ENCODE measurements at regions not wholly inside any gene's neighbourhood (a gene's known extent, or its start where the extent isn't known, plus 50 kb on each side); places are given as distances from the start of the nearest gene placed in this dataset.
A peak's percentile ranks its signal among the peaks of the same experiment; 100 is the strongest.

DNA sequence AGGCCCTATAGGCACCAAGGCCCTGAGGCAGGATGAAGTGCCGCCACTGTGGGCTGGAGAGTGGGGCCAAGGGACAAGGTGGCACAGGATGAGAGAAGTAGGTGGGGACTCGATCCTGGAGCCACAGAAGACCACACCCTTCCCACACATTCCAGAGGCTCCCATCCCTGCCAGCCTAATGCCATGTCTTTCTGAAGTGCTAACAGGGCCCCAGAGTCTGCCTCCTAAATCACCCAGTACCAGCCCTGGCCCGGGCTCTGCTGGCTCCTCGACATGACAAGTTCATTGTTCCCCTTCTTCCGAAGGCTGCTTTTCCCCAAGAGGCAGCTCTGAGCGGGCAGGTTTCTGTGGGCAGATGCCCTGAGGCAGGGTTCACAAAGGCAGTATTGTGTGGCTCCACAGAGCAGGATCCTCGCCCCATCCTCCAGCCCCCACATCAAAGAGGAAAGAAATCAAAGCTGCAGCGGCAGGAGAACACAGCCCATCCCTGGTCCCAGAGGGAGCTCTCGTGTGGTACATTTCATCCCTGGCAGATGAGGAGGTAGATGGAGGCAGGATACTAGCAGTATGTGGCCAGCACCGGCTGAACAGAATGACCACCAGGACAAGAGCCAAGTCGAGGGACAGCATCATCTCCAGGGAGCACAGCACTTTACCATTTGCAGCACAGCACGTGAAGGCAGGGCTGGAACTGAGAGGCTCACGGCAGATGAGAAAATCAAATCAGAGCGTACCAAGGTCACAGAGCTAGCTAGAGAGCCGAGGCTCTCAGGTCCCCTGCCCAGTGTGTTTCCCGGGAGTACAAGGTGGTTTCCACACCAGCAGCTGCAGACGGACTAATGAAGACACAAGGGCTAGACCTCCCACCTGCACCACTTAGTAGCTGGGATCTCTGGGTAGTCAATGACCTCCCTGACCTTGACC, 64.8 kb downstream of the SYF2 start:
- no peak for DNase-seq (ENCODE audit: low read depth, low spot score)
- ChIA-PET POLR2A (interaction anchor here (0.6 kb wide), 1 partner anchor 237 kb away, joined by 3 read pairs; no protein-coding TSS in a partner anchor), CTCF (interaction anchor here (1.0 kb wide), 1 partner anchor 35 kb away, joined by 3 read pairs; no protein-coding TSS in a partner anchor)
- Histone ChIP-seq H3K27ac (ENCODE audit: low read depth, low read length) (peak overlapping the region; percentile 21), H3K27me3 (ENCODE audit: control insufficient read depth, insufficient read depth, low read length) (peaks cover 12% of the 10 kb centered on the region), H3K9me3 (ENCODE audit: control insufficient read depth, insufficient read depth, low read length) (no peaks in the 10 kb centered on the region), H3K4me3 (ENCODE audit: low read depth, low read length) (no peak overlapping the region)
- TF ChIP-seq, protein P1, sequence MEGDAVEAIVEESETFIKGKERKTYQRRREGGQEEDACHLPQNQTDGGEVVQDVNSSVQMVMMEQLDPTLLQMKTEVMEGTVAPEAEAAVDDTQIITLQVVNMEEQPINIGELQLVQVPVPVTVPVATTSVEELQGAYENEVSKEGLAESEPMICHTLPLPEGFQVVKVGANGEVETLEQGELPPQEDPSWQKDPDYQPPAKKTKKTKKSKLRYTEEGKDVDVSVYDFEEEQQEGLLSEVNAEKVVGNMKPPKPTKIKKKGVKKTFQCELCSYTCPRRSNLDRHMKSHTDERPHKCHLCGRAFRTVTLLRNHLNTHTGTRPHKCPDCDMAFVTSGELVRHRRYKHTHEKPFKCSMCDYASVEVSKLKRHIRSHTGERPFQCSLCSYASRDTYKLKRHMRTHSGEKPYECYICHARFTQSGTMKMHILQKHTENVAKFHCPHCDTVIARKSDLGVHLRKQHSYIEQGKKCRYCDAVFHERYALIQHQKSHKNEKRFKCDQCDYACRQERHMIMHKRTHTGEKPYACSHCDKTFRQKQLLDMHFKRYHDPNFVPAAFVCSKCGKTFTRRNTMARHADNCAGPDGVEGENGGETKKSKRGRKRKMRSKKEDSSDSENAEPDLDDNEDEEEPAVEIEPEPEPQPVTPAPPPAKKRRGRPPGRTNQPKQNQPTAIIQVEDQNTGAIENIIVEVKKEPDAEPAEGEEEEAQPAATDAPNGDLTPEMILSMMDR (IDR thresholded peaks at IDR 0.05; ENCODE audit: low read depth, low read length): no peak

DNA sequence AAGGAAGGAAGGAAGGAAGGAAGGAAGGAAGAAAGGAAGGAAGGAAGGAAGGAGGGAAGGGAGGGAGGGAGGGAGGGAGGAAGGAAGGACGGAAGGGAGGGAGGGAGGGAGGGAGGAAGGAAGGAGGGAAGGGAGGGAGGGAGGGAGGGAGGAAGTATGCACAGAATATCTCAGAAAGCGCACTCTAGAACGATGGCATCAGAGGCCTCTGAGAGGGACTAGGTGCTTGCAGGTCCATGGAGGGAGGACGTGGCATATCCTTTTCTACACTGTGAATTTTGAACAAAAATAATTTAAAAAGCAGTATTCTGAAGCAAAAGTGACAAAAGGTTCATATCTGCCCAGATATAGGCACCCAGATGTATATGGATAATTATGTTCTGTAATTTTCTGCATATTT, 65.5 kb downstream of the SYF2 start:
- CTCF ChIA-PET: no interaction called here
- TF ChIP-seq, protein P1 (IDR thresholded peaks at IDR 0.05; ENCODE audit: low read depth, low read length): no peak

DNA sequence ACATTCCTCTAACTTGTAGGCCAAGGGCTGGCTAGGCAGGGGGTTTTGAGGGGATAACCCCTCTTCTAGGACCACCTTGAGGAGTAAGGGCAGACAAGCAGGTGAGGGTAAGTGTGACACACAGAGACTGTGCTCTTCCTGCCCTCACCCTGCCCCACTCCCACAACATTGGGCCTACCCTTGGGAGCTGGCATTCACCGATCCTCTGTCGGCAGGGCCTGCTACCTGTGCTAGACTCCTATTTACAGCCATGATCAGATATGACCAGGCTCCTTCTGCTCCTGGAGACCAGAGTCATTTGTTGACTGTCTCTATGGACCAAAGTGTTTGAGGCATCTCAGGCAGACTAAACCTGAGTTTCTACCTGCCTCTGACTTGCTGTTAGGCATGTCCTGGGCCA, 68.3 kb downstream of the SYF2 start:
- peaks cover 21% of the 10 kb centered on the region for H3K27me3 ChIP-seq (ENCODE audit: control insufficient read depth, insufficient read depth, low read length)

More for the DNA sequence above, 65.5 kb downstream of the SYF2 start:
- DNase-seq (ENCODE audit: low read depth, low spot score): no peak
- H3K27ac ChIP-seq (ENCODE audit: low read depth, low read length): no peak overlapping the region
- H3K9me3 ChIP-seq (ENCODE audit: control insufficient read depth, insufficient read depth, low read length): no peaks in the 10 kb centered on the region
- H3K27me3 ChIP-seq (ENCODE audit: control insufficient read depth, insufficient read depth, low read length): peaks cover 17% of the 10 kb centered on the region
- H3K4me3 ChIP-seq (ENCODE audit: low read depth, low read length): no peak overlapping the region
- POLR2A ChIA-PET: no interaction called here

DNA sequence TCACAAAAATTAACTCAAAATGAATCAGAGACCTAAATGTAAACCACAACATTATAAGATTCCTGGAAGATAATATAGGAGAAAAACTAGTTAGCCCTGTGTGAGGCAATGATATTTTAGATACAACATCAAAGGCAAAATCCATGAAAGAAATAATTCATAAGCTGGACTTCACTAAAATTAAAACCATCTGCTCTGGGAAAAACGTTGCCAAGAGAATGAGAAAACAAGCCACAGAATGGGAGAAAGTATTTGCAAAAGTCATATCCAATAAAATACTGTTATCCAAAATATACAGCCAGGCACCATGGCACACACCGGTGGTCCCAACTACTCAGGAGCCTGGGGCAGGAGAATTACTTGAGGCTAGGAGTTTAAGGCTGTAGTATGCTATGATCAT, 70.3 kb downstream of the SYF2 start:
- POLR2A ChIA-PET: no interaction called here
- CTCF ChIA-PET: interaction anchor here (0.5 kb wide), 1 partner anchor 25 kb away, joined by 3 read pairs; no protein-coding TSS in a partner anchor
- peaks cover 19% of the 10 kb centered on the region for H3K27me3 ChIP-seq (ENCODE audit: control insufficient read depth, insufficient read depth, low read length)
- DNase-seq (ENCODE audit: low read depth, low spot score): no peak
- TF ChIP-seq, protein P1 (IDR thresholded peaks at IDR 0.05; ENCODE audit: low read depth, low read length): no peak
- H3K4me3 ChIP-seq (ENCODE audit: low read depth, low read length): no peak overlapping the region
- H3K27ac ChIP-seq (ENCODE audit: low read depth, low read length): no peak overlapping the region
- no peaks in the 10 kb centered on the region for H3K9me3 ChIP-seq (ENCODE audit: control insufficient read depth, insufficient read depth, low read length)

More for the DNA sequence above, 68.3 kb downstream of the SYF2 start:
- ChIA-PET POLR2A (no interaction called here), CTCF (no interaction called here)
- no peak for DNase-seq (ENCODE audit: low read depth, low spot score)
- Histone ChIP-seq H3K9me3 (ENCODE audit: control insufficient read depth, insufficient read depth, low read length) (no peaks in the 10 kb centered on the region), H3K4me3 (ENCODE audit: low read depth, low read length) (no peak overlapping the region), H3K27ac (ENCODE audit: low read depth, low read length) (no peak overlapping the region)
- TF ChIP-seq, protein P1 (IDR thresholded peaks at IDR 0.05; ENCODE audit: low read depth, low read length): no peak

DNA sequence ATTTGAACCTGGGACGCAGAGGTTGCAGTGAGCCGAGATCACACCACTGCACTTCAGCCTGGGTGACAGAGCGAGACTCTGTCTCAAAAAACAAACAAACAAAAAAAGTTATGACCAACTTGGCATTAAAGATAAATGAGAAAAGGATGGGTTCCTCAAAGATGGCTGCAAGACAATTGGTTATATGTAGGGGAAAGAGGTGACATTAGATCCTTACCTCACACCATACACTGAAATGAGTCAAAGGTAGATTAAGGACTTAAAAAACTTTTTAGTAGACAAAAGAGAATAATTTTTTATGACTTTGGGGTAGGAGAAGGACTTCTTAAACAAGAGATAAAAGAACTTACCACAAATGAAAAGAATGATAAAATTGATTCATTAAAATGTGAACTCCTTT, 74.5 kb downstream of the SYF2 start:
- Histone ChIP-seq H3K27me3 (ENCODE audit: control insufficient read depth, insufficient read depth, low read length) (peaks cover 32% of the 10 kb centered on the region), H3K27ac (ENCODE audit: low read depth, low read length) (no peak overlapping the region), H3K4me3 (ENCODE audit: low read depth, low read length) (no peak overlapping the region), H3K9me3 (ENCODE audit: control insufficient read depth, insufficient read depth, low read length) (no peaks in the 10 kb centered on the region)
- TF ChIP-seq, protein P1 (IDR thresholded peaks at IDR 0.05; ENCODE audit: low read depth, low read length): no peak
- POLR2A ChIA-PET: no interaction called here
- no peak for DNase-seq (ENCODE audit: low read depth, low spot score)
- CTCF ChIA-PET: no interaction called here
